Left hindlimb (tissue), 1 donor: ENCODE measurements at regions not wholly inside any gene's neighbourhood (a gene's known extent, or its start where the extent isn't known, plus 50 kb on each side); places are given as distances from the start of the nearest gene placed in this dataset.
"Not testable (repeated sequence)": the region's sequence is repeated elsewhere in the genome, so short reads cannot be mapped to it uniquely, and the experiment has no call there.

ENCODE experiments used
- DNase-seq: peaks from one replicate; pipeline ENCODE4 v3.0.0-alpha.2; 2018

- DNase-seq, result no peak
These were observed 443.0 kb downstream of the TFAP2B start for GRCh38 chr6:51261691-51262090.

DNA sequence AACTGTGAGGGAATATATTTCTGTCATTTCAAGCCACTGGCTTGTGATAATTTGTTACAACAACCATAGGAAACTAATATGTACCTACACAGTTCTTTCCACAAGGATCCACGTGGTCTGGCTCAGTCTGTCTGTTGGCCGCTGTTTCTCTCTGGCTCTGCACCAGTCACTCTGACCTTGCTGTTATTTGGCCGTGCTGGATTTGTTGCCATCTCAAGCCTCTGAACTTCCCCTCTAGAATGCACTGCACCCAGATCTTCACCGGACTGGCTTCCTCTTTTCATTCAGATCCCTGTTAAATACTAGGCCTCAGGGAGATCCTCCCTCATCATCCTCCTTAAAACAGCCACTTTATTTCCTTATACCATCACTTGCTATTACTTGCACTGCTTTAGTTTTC, 446.8 kb downstream of the TFAP2B start:
- DNase-seq, result no peak

GRCh38 chr6:51266604-51267003, 447.9 kb downstream of the TFAP2B start:
- no peak for DNase-seq

DNA sequence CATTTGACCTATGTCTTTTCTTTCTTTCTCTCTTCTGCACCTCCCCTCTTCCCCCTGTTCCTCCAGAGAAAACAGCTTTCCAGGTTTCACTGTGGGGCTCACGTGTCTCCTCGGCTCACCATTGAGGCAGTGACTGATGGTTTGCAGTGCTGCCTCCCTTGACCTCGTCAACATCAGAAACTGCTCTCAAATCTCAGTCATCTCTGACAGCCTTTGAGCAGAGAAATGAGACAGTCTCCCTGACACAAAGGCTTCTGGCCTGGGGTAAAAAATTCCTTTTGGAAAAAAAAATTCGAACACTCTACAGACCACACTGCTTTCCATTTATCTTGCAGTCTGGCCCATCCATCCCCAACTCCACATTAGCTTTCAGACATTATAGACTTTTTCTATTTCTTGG, 450.0 kb downstream of the TFAP2B start:
- DNase-seq, result no peak

- DNase-seq, result no peak
These were observed 451.2 kb downstream of the TFAP2B start for GRCh38 chr6:51269876-51270275.

DNA sequence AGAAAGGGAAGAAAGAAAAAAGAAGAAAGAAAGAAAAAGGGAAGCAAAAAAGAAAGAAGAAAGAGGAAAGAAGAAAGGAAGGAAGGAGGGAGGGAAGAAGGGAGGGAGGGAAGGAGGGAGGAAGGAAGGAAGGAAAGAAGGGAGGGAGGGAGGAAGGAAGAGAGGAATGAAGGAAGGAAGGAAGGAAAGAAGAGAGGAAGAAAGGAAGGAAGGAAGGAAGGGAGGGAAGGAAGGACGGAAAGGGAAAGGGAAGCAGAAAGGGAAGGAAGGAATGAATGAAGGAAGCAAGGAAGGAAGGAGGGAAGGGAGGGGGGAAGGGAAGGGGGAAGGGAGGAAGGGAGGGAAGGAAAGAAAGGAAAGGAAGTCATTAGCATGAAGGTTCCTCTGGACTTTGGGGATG, 452.9 kb downstream of the TFAP2B start:
- no peak for DNase-seq

- DNase-seq, result no peak
These were observed 454.7 kb downstream of the TFAP2B start for GRCh38 chr6:51273228-51273961.

DNA sequence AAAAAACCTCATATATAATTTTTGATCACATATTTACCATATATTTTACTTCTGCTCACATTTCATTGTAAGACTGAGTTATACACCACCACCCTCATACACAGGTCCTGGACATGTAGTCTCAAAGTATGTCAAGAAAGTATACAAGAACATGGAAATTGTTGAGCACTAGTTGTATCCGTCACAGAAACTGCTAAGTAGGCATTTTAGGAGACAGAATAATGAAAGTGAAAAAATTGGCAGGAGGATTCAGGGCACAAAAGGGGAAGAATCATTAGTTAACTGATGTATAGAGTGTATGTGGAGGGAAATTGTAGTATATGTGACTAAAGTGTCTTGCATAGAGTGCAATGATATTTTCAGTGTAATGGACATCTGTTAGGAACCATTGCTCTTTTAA, 458.8 kb downstream of the TFAP2B start:
- DNase-seq, result no peak

DNA sequence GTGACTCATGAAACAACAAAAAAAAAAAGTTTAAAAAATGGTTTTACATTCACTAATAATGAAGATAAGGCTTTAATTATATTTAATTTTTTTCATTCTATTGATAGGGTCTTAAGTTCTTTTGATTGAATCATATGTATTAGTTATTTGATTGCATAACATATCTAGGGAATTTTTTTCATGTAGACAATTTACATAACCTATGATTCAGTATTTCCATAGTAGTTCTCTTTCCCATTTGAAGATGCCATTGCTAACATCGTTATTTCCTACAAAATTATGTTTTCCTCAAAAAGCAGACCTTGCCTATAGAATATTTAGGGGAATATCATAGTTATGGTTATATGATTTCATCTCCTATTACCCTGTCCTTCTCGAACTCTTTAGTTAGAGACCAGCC, 463.4 kb downstream of the TFAP2B start:
- DNase-seq, result no peak

GRCh38 chr6:51283723-51284355, 465.2 kb downstream of the TFAP2B start:
- DNase-seq, result no peak

- DNase-seq, result no peak
These were observed 467.2 kb downstream of the TFAP2B start for GRCh38 chr6:51285876-51286275.

DNA sequence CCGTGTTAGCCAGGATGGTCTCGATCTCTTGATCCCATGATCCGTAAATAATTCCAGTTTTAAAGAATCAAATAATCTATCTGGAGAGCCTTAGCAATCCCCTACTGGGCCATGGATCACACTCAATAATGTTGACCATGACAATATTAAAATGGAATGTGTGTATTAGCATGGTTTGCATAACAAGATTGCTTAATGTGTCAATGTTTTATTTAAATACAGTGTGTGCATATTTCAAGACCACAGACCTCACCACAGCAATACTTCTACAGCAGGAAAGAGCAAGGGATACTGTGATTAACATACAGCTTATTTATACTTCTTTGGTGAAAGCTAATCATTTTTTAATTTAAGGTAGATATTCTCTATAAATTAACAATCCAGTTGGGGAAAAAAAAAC, 470.4 kb downstream of the TFAP2B start:
- DNase-seq, result no peak

DNA sequence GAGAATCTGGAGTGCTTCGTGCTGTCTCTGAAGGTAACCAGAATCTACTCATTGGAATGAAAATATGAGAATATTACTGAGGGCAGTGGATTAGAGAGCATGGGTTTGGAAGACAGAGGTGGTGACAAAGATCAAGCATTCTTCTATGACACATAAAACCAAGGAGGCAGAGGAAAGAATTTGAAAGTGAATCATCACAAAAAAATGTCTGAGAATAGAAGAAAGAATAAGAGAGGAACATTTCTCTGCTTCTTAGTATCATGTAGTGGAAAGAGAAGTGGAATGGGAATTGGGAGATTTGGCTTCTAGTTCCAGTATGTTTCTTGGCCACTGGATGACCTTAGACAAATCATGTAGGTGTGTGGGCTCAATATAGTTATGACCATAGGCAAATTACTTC, 474.0 kb downstream of the TFAP2B start:
- DNase-seq, result no peak

DNA sequence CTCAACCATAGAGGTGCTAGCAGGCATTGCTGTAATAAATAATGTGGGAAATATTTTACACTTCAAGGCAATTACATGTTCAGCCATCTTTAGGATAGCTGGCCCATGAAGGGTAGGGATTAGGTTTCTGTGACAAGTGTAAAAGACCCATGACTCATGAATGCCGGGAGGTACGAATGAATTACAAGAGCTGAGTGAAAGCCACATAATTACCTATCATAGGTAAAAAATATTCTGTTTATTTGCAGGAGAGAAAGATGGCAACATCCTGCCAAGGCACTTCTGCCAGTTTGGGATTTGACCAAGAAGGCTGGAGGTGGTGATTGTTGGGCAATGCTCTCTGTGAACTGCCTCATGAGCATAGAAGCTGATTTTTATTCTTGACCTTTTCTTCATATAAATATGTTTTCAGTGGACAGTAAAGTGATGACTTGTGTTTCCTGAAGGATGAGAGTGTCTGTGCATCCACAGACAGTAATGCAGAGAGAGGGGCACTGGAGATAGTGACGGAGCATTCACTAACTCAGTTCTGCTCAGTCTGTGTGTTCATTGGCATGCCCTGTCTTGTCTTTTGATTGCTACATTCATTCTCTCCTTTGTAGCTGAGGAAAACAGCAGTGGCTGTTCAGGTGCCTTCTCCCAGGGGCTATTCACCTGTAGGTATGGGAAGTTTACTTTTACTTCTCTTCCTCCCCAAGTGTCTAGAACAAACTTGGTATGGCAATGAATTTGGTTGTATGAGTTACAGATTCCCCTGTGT, 481.1 kb downstream of the TFAP2B start:
- DNase-seq, result no peak

- no peak for DNase-seq
These were observed 481.8 kb downstream of the TFAP2B start for GRCh38 chr6:51300510-51300909.

GRCh38 chr6:51301962-51302361, 483.3 kb downstream of the TFAP2B start:
- DNase-seq, result no peak

DNA sequence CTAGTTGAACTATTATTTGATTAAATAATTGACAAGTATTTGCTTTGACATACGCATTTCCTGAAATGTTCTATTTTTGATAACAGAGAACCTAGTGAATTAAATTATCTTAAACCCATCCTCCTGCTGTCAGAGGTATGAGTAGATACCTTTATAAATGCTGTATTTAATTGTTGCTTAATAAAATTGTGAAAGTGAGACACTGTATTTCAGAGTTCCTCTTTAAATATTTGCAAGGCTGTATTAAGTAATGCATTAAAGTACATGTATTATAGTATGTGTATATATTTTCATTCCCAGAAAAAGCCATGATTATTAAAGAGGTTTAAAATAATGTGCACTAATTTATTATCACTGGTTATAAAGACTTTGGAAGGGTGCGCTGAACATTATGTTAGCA, 483.8 kb downstream of the TFAP2B start:
- DNase-seq, result no peak

DNA sequence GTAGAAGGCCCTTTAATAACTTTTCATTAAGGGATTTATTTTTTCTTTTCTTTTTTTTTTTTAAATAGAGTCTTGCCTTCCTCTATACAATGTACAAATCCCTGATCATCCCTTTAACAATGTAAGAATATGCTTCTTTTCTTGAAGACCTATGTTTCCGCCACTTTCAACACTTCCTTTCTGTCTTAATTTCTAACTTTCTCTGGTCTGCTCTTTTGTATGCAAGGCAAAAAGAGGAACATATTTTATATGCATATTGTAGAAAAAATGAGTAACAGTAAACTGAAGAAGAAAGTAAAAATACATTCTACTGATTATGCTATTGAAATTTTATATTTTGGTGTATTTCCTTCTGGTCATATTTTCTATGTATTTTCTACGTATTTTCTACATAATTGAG, 484.7 kb downstream of the TFAP2B start:
- DNase-seq, result no peak

- no peak for DNase-seq
These were observed 496.3 kb downstream of the TFAP2B start for GRCh38 chr6:51314965-51315364.

- DNase-seq, result no peak
These were observed 500.0 kb downstream of the TFAP2B start for GRCh38 chr6:51318674-51319073.

DNA sequence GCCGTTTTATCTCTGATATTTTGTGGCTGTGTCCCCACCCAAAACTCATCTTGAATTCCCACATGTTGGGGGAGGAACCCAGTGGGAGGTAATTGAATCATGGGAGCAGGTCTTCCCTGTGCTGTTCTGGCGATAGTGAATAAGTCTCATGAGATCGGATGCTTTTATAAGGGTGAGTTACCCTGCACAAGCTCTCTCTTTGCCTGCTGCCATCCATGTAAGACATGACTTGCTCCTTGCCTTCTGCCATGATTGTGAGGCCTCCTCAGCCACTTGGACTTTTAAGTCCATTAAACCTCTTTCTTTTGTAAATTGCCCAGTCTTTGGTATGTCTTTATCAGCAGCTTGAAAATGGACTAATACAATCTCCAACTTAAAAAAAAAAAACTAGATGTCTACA, 502.8 kb downstream of the TFAP2B start:
- not testable (repeated sequence) for DNase-seq

DNA sequence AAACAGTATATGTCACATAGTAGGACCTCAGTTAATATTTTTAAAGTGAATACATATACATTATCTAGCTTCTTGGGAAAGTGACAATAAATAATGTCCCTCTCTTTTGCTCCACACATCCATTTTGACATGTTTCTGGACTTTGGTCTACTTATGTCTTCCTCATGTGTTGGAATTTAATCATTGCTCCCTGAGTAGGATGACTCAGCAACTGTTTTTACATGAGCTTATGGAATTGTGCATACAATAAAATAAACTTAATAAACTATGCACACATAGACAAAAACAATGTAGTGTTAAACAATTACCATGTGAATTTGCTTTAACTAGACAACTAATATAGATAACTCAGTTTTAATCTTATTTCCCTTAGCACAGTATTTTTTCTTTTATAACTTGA, 503.8 kb downstream of the TFAP2B start:
- DNase-seq, result no peak

DNA sequence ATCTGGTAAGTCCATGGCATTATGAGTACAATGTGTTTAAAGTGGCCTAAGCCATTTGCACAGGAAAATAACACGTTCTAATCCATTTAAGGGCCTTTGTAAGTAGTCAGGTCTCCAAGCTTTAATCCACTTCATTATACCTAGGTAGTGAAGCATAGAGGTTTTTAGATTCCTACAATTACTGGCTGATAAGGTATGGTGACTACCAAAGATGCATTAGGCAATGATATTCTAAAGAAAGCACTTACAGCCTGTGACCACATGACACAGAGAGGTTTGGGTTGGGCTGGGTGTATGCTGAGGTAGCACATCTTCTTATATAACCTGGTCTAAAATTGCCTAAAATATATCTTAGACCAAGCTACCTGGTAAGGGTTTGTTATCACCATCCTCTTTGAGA, 504.4 kb downstream of the TFAP2B start:
- no peak for DNase-seq

GRCh38 chr6:51330971-51331370, 512.3 kb downstream of the TFAP2B start:
- no peak for DNase-seq
